HG02885 (cell line): ENCODE measurements at regions not wholly inside any gene's neighbourhood (a gene's known extent, or its start where the extent isn't known, plus 50 kb on each side); places are given as distances from the start of the nearest gene placed in this dataset.
A peak's percentile ranks its signal among the peaks of the same experiment; 100 is the strongest.

Experiments used
- ATAC-seq: cut with Tn5 transposase; IDR thresholded peaks from one replicate; pipeline ENCODE4 v1.9.1; 2021; ENCODE audit warnings: mild to moderate bottlenecking; ENCODE audit not compliant: unreplicated experiment, poor library complexity

DNA sequence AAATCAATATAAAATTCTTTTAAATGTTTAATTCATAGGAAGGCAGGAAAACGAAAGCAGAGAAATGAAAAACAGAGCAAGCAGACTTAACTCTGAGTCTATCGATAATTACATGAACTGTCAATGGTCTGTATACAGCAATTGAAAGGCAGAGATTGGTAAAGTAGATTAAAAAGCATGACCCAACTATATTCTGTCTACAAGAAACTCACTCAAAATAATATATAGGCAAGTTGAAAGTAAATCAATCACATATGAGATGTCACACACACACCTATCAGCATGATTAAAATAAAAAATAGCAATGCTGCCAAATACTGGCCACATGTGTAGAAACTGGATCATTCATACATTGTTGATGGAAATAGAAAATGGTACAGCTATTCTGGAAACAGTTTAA, 136.4 kb upstream of the CYP1B1 start:
- no peak for ATAC-seq

- no peak for ATAC-seq
Measured at GRCh38 chr2:38207168-38207567, 131.2 kb upstream of the CYP1B1 start.

DNA sequence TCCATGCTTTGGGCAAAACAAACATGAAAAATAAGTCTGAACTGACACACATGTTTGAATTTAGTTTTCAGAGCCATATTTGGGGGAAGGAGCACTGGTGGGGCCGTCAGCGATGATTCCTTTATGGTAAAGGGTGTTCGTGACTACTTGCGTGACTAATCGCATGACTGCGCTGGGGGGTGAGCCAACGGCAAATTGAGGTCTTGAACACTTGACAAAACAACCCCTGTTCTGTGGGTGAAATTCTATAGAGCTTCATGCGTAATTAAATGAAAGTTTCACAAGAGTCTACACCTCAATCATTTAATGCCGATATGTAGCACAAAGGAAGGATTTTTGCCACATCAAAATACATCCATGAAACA, 127.5 kb upstream of the CYP1B1 start:
- ATAC-seq = no peak

DNA sequence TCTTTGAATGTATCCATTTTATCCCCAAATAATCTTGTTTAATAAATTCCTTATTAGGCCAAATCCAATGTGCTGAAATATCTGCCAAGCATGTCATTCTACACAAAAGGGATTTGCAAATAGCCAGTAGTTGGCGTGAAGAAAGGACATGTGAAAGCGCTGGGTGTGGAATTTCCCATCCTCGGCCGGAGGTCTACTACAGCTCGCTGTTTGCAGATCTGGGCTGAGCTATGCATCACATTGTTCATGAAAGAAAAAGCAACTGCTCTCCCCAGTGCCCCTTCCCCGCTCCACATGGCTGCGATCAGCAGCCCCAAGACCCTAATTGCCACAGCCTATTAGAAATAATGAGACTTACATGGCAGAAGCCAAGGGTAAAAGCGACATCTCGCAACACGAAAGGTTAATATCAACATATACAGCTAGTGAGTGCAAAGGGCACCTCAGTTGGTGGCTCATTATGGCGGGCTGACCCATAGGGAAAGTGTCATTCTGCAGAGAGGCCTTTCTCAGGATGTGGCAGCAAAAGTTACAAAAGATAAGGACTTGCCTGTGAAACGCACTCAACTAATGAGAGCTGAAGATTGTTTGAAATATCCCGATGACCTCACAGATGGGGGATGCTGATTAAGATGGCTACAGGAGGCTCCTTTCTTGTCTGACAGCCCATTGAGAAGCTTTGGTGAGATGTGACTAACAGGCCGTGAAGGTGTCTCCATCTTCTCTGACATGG, 126.9 kb upstream of the CYP1B1 start:
- ATAC-seq = no peak

GRCh38 chr2:38201784-38202183, 125.8 kb upstream of the CYP1B1 start:
- no peak for ATAC-seq

GRCh38 chr2:38200598-38200997, 124.6 kb upstream of the CYP1B1 start:
- no peak for ATAC-seq

DNA sequence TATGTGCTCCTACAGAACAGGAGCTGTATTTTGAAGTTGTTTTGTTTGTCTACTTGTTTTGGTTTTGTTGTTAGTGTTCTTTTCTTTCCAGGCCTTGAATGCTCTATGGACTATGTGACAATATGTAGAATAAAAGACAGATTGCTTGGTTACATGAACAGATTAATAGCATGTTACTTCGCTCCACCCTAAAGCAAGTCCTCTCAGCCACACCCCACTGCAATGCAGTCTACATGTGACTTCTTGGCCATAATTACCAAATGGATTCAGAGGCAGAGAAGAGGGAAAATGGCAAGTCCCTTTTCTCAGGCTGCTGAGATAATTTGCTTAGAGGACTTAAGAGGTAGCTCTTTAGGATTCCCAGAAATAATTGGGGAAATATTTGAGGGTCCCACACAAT, 123.2 kb upstream of the CYP1B1 start:
- no peak for ATAC-seq

GRCh38 chr2:38194751-38195150, 118.8 kb upstream of the CYP1B1 start:
- no peak for ATAC-seq

GRCh38 chr2:38192976-38193375, 117.0 kb upstream of the CYP1B1 start:
- no peak for ATAC-seq

DNA sequence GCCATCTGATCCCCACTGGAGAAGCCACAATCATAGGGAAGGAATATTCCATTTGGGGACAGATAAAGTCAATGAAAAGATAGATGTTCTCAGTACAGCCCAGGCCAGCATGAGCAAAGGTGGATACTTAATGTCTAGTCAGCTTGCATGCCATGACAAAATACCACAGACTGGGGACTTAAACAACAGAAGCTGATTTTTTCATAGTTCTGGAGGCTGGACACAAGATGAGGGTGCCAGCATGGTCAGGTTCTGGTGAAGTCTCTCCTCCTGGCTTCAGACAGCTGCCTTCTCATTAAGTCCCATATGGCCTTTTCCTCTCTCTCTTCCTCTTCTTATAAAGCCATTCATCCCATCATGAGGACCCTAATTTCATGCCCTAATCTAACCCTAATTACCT, 116.1 kb upstream of the CYP1B1 start:
- ATAC-seq = no peak

GRCh38 chr2:38191516-38191915, 115.6 kb upstream of the CYP1B1 start:
- ATAC-seq = no peak

DNA sequence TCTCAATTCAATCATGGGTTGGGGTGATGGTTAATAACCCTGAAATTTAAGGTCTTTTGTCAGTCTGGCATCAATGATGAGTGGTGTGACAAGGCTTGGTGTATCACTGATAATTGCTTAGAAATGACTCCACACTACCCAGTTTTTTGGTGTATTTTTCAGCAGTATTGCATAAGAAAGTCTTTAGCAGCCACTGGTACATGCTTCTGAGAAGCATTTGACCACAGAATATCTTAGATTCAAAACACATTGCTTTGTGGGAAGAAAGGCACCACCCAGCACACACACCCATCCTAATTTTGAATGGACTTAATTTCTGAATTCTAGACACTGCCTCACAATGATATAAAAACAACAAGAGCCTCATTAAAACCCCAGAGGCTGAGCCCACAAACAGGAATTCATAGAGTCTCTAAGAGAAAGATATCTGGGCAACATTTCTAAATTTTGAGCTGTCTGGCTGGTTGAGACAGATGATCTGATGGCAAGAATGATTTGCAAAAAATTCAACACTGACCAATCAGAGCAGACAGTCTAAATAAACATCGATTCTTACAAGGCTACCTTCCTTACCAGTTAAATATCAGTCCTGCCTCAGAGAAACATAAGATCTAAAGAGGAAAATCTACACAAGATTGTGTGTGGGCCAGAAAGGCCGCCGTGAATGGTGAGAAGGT, 114.7 kb upstream of the CYP1B1 start:
- no peak for ATAC-seq

DNA sequence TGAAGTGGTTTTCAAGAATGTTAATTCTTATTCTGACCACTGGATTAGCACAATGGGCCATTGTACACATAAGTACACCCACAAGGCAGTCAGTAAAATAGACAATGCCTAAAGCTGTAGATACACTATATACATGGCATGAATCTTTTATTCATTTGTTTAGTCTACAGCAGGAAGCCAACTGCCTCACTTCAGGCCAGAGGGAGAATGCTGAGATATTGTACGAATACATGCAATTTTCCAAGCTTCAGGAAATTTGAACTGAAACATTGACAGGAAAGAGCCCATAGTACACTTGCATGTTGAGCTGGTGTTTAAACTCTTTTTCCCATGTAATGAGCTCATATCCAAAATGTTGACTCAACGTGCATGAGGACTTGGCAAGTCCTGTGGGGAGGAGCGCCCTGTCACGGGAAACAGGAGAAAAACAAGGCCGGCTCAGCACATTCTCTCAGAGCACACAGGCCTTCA, 111.6 kb upstream of the CYP1B1 start:
- no peak for ATAC-seq

GRCh38 chr2:38185012-38185491, 109.1 kb upstream of the CYP1B1 start:
- ATAC-seq = peak; percentile 92

DNA sequence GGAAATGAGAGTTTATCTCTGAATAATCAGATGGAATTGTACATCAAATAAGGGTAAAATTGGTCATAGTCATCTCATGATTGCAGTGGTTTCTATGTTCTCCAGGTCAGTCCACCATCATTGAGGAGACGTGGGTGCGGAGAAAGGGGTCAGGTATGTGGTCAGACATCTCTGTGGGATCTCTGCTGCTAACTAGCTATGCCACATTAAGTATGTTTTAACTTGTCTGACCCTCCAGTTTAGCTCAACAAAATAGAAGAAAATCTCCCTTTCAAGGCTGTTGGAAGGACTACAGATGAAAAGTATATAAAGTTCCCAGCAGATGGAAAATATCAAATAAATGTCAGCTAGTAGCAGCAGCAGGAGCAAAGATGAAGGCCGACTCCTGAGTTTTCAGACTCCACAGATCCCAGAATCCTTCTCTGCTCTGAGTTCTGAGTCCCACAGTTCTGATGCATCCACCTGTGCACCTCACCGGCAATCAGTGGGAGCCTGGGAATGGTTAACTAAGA, 106.6 kb upstream of the CYP1B1 start:
- no peak for ATAC-seq

- ATAC-seq = no peak
Measured at GRCh38 chr2:38181806-38182491, 106.0 kb upstream of the CYP1B1 start.

DNA sequence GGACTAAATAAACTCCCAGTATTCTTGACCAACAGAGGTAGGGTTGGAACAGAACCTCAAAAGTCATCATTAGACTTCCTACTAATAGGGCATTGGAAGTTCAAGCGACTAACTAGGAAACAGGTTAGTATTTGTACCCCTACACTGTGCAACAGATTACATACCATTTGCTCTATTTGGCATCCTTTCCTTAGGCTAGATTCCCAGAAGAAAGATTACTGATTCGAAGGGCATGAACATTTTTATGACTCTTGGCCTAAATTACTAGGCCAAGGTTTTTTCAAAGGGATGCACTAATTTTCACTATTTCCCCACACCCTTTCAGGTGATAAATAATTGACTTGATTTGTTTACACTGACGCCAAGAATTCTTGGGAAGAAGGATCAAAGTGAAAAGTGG, 104.8 kb upstream of the CYP1B1 start:
- no peak for ATAC-seq

DNA sequence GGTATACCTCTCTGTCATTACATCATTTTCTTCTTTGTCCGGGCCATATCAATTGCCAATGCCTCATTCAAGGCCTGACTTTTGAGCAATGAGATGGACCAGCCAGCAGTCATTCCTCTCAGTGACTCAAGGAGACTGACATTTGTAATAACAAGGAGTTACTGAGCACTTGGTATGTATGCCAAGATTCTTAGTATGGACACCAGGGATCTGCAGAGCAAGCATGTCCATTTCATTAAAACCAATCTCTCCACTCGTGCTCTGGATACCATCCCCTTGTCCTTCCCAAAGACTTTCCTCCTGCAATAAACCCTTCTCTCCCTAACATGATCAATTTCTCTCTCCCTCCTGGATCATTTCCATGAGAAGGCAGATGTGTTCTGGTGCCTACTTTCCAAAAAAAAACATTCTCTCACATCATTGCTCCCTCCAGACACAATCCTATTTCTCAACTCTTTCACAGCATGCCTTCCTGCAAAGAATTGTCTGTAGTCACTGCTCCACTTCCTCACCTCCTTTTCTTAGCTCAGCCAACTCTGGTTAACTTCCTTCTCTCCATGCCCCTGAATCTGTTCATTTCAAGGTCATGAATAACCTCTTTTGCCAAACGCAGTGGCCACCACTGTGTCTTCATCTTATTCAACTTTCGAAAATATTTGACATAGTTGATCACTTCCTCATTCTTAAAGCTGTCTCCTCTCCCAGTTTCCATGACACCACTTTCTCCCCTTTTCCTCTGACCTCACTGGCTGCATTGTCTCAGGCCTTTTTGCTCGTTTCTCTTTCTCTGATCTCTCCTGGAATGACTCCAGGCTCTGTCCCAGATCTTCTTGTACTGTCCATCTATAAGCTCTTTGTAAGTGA, 102.8 kb upstream of the CYP1B1 start:
- ATAC-seq = peak; percentile 76

DNA sequence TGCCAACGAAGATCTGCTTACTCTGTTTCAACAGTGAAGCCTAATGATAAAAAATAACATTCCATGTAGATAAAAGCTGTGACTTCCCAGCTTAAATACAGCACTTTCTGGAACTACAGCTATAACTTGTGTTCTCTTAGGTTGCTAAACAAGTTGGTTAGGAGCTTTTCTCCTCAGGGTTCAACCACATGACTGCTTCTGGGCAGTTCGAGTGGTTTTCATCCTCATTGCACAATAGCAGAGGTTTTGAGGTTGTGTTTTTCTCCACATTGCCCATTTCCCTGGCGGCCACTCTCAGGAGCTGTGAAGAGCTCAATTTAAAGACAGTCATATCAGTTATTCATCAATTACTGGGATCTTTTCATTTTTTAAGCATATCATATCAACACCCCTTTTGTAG, 102.2 kb upstream of the CYP1B1 start:
- ATAC-seq = no peak

GRCh38 chr2:38176619-38177021, 100.7 kb upstream of the CYP1B1 start:
- no peak for ATAC-seq
